ENCODE measurements at regions not wholly inside any gene's neighbourhood (a gene's known extent, or its start where the extent isn't known, plus 50 kb on each side); places are given as distances from the start of the nearest gene placed in this dataset.

GRCh38 chr6:170058878-170059485 is 231.9 kb downstream of the DLL1 start:
- Histone ChIP-seq H3K9me3 (ENCODE audit: control insufficient read depth in 4 of 4, insufficient read depth in 3 of 4, low read length in 3 of 4) (peaks cover 0 to 2% (median 0%) of the 10 kb centered on the region in 4 donors), H3K4me3 (no peak overlapping the region), H3K36me3 (ENCODE audit: control insufficient read depth in 4 of 4, insufficient read depth in 4 of 4, low read length in 4 of 4) (no peaks in the 10 kb centered on the region), H3K27ac (ENCODE audit: low read depth in 1 of 2, low read length in 1 of 2) (no peak overlapping the region), H3K4me1 (ENCODE audit: control insufficient read depth in 5 of 5, insufficient read depth in 5 of 5, low read length in 5 of 5) (no peaks in the 10 kb centered on the region), H3K9ac (ENCODE audit: insufficient read depth in 1 of 2, low read length in 2 of 2) (no peak overlapping the region), H3K27me3 (ENCODE audit: control insufficient read depth in 3 of 3, insufficient read depth in 3 of 3, low read length in 2 of 3) (peaks cover 0 to 12% (median 0%) of the 10 kb centered on the region in 3 donors)
- 95 to 97% methylated on average over 22 of the region's 22 CpGs for WGBS, 2 donors
- no peak for DNase-seq
- ATAC-seq (ENCODE audit: insufficient read depth, low FRiP score), result no peak
- TF ChIP-seq CTCF (IDR thresholded peaks at IDR 0.05; ENCODE audit: control extremely low read depth, extremely low read depth), result no peak

GRCh38 chr6:170057961-170058877 is 232.7 kb downstream of the DLL1 start:
- peaks cover 0 to 12% (median 0%) of the 10 kb centered on the region in 3 donors for H3K27me3 ChIP-seq (ENCODE audit: control insufficient read depth in 3 of 3, insufficient read depth in 3 of 3, low read length in 2 of 3)
- WGBS, 2 donors, result 92 to 94% methylated on average over 40 of the region's 40 CpGs
- H3K36me3 ChIP-seq (ENCODE audit: control insufficient read depth in 4 of 4, insufficient read depth in 4 of 4, low read length in 4 of 4), result no peaks in the 10 kb centered on the region
- H3K9me3 ChIP-seq (ENCODE audit: control insufficient read depth in 4 of 4, insufficient read depth in 3 of 4, low read length in 3 of 4), result peaks cover 0 to 2% (median 0%) of the 10 kb centered on the region in 4 donors
- H3K9ac ChIP-seq (ENCODE audit: insufficient read depth in 1 of 2, low read length in 2 of 2), result no peak overlapping the region
- H3K4me1 ChIP-seq (ENCODE audit: control insufficient read depth in 5 of 5, insufficient read depth in 5 of 5, low read length in 5 of 5), result no peaks in the 10 kb centered on the region
- no peak for DNase-seq
- ATAC-seq (ENCODE audit: insufficient read depth, low FRiP score), result no peak
- no peak for TF ChIP-seq CTCF (IDR thresholded peaks at IDR 0.05; ENCODE audit: control extremely low read depth, extremely low read depth)
- H3K4me3 ChIP-seq, result no peak overlapping the region
- H3K27ac ChIP-seq (ENCODE audit: low read depth in 1 of 2, low read length in 1 of 2), result no peak overlapping the region

- peaks cover 0 to 12% (median 0%) of the 10 kb centered on the region in 3 donors for H3K27me3 ChIP-seq (ENCODE audit: control insufficient read depth in 3 of 3, insufficient read depth in 3 of 3, low read length in 2 of 3)
- no peak overlapping the region for H3K27ac ChIP-seq (ENCODE audit: low read depth in 1 of 2, low read length in 1 of 2)
- H3K4me1 ChIP-seq (ENCODE audit: control insufficient read depth in 5 of 5, insufficient read depth in 5 of 5, low read length in 5 of 5), result no peaks in the 10 kb centered on the region
- TF ChIP-seq CTCF (IDR thresholded peaks at IDR 0.05; ENCODE audit: control extremely low read depth, extremely low read depth), result no peak
- ATAC-seq (ENCODE audit: insufficient read depth, low FRiP score) (no peak), DNase-seq (no peak)
- no peak overlapping the region for H3K4me3 ChIP-seq
- WGBS, 2 donors, result 87 to 89% methylated on average over 15 to 16 of the region's 16 CpGs
- H3K36me3 ChIP-seq (ENCODE audit: control insufficient read depth in 4 of 4, insufficient read depth in 4 of 4, low read length in 4 of 4), result no peaks in the 10 kb centered on the region
- H3K9ac ChIP-seq (ENCODE audit: insufficient read depth in 1 of 2, low read length in 2 of 2), result no peak overlapping the region
- H3K9me3 ChIP-seq (ENCODE audit: control insufficient read depth in 4 of 4, insufficient read depth in 3 of 4, low read length in 3 of 4), result peaks cover 0 to 2% (median 0%) of the 10 kb centered on the region in 4 donors
These were observed 233.7 kb downstream of the DLL1 start for GRCh38 chr6:170057034-170057734.

All from lung (tissue), 11 donors.